ENCODE measurements at regions not wholly inside any gene's neighbourhood (a gene's known extent, or its start where the extent isn't known, plus 50 kb on each side); places are given as distances from the start of the nearest gene placed in this dataset.

GRCh38 chr6:137811121-137811915, 55.7 kb upstream of the TNFAIP3 start:
- POLR2A ChIA-PET (ENCODE audit: partially characterized antibody) = no interaction called here
- no peak overlapping the region for H3K27ac ChIP-seq (ENCODE audit: low read depth, low read length)
- no peak overlapping the region for H3K14ac ChIP-seq (ENCODE audit: insufficient read length)
- no peak overlapping the region for H4K8ac ChIP-seq (ENCODE audit: extremely low read depth, insufficient read depth, low read length)
- no peak overlapping the region for H3K9ac ChIP-seq (replicated peaks in 1 of 4; ENCODE audit: extremely low read depth in 1 of 4, low read depth in 3 of 4, low read length in 3 of 4)
- DNase-seq (ENCODE audit: low read depth in 1 of 2, low spot score in 2 of 2) (no peak), FAIRE-seq (no peak)
- H3K36me3 ChIP-seq (ENCODE audit: control insufficient read depth in 2 of 4, insufficient read depth in 4 of 4, low read length in 3 of 4) = no peaks in the 10 kb centered on the region
- no peaks in the 10 kb centered on the region for H3K23me2 ChIP-seq (ENCODE audit: low read depth, low read length)
- no peaks in the 10 kb centered on the region for H4K20me1 ChIP-seq (replicated peaks in 1 of 2; ENCODE audit: control insufficient read depth in 1 of 2, insufficient read depth in 2 of 2, low read length in 2 of 2)
- H3K9me3 ChIP-seq (ENCODE audit: insufficient read depth in 2 of 2, low read depth in 1 of 2, low read length in 1 of 2) = no peaks in the 10 kb centered on the region
- H3K4me3 ChIP-seq (ENCODE audit: extremely low read depth in 1 of 4, insufficient read depth in 2 of 4, low read depth in 3 of 4, low read length in 4 of 4) = no peak overlapping the region
- H4K91ac ChIP-seq (replicated peaks; ENCODE audit: insufficient read length, low read length) = no peak overlapping the region
- no peak overlapping the region for H2BK15ac ChIP-seq (ENCODE audit: low read length)
- no peak for TF ChIP-seq NRF1 (IDR thresholded peaks at IDR 0.05; ENCODE audit: low read depth, low read length)
- no peak overlapping the region for H3K4ac ChIP-seq (replicated peaks; ENCODE audit: insufficient read length, low read depth, low read length)
- H3K79me2 ChIP-seq (ENCODE audit: control insufficient read depth in 1 of 2, insufficient read depth in 2 of 2, low read length in 2 of 2) = no peaks in the 10 kb centered on the region
- no peak overlapping the region for H2AK5ac ChIP-seq (ENCODE audit: low read depth, low read length)
- no peak overlapping the region for H3K56ac ChIP-seq (replicated peaks; ENCODE audit: insufficient read length, low read depth, low read length)
- no peak overlapping the region for H2BK5ac ChIP-seq (ENCODE audit: low read depth, low read length)
- H3K18ac ChIP-seq (ENCODE audit: extremely low read depth, low read length) = no peak overlapping the region
- CTCF ChIA-PET (ENCODE audit: partially characterized antibody) = interaction anchor here (0.6 to 3.7 kb wide), 6 partner anchors 8 to 478 kb away, joined by 3 to 30 read pairs (median 4); no protein-coding TSS in a partner anchor
- H3K23ac ChIP-seq (ENCODE audit: insufficient read length) = no peak overlapping the region
- H4K5ac ChIP-seq (ENCODE audit: insufficient read length, low read depth, low read length) = no peak overlapping the region
- no peak overlapping the region for H2BK20ac ChIP-seq (ENCODE audit: low read length)
- H3K4me1 ChIP-seq (replicated peaks in 1 of 4; ENCODE audit: control insufficient read depth in 3 of 4, insufficient read depth in 4 of 4, low read length in 3 of 4) = peaks cover 0 to 3% (median 0%) of the 10 kb centered on the region in 4 experiments; a peak in 1 of 7 replicates
- no peak overlapping the region for H3K4me2 ChIP-seq (ENCODE audit: insufficient read depth in 1 of 2, low read depth in 2 of 2, low read length in 2 of 2)
- H3K27me3 ChIP-seq (replicated peaks in 1 of 4; ENCODE audit: control insufficient read depth in 3 of 4, extremely low read depth in 1 of 4, insufficient read depth in 3 of 4, low read length in 3 of 4) = no peaks in the 10 kb centered on the region
- no peaks in the 10 kb centered on the region for H3K79me1 ChIP-seq (ENCODE audit: low read depth, low read length)
- no peak overlapping the region for H2BK12ac ChIP-seq (ENCODE audit: low read depth, low read length)
- no peak overlapping the region for H2BK120ac ChIP-seq (replicated peaks; ENCODE audit: low read depth, low read length)
- WGBS, 2 experiments (ENCODE audit: extremely low coverage in 1 of 2, insufficient coverage in 1 of 2, insufficient read length in 1 of 2, insufficient replicate concordance in 2 of 2, low coverage in 1 of 2, low lambda C conversion rate in 2 of 2, missing lambda C conversion rate in 1 of 2) = 85% methylated on average over 13 of the region's 13 CpGs; no CpG with 5 or more reads in 1 of the 2 experiments
- peak overlapping the region; percentile 57; the same call in 1 of the 2 replicates for H2AFZ ChIP-seq (ENCODE audit: low read length)

Measured in H1 (cell line).